Stimulated activated CD4-positive, alpha-beta T cell treated with anti-CD3 and anti-CD28 coated beads, TNF-alpha, amount 100 ng/mL, for 48 hours (primary cell): ENCODE measurements at regions not wholly inside any gene's neighbourhood (a gene's known extent, or its start where the extent isn't known, plus 50 kb on each side); places are given as distances from the start of the nearest gene placed in this dataset.
"Not testable (repeated sequence)": the region's sequence is repeated elsewhere in the genome, so short reads cannot be mapped to it uniquely, and the experiment has no call there.

Source experiments
- DNase-seq, 3 donors: peaks; one replicate each; pipeline ENCODE4 v3.0.0-alpha.2; 2020; ENCODE audit warnings: low read depth in 3 of 3

DNA sequence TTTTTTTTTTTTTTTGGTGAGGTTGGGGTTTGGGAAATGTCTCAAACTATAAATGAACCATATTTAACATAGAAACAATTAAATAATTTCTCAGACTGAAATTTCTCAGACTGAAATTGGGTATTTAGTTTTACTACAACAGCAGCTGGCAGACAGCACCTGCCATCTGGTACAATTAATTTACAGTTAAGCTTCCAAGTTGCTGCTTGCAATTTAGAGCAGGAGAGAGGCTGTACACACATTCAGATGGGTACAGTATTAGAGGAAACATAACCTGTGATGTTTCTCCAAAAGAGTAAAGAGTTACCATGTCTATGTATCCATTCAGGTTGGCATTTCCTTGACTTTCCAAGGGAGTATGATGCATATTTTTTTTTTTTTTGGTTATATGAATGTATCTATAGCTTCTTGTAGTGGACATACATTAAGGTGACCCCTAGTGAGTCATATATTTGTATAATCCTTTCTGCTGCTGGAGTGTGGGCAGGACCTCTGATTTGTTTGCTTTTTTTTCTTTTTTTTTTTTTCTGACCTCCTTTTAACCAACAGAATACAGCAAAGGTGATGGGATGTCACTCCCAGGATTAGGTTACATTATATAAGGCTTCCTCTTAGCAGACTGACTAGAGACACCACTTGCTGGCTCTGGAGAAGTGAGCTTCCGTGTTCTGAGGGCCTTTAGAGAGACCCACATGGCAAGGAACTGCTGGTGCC, 201.7 kb downstream of the PTH2R start:
- no peak for DNase-seq

DNA sequence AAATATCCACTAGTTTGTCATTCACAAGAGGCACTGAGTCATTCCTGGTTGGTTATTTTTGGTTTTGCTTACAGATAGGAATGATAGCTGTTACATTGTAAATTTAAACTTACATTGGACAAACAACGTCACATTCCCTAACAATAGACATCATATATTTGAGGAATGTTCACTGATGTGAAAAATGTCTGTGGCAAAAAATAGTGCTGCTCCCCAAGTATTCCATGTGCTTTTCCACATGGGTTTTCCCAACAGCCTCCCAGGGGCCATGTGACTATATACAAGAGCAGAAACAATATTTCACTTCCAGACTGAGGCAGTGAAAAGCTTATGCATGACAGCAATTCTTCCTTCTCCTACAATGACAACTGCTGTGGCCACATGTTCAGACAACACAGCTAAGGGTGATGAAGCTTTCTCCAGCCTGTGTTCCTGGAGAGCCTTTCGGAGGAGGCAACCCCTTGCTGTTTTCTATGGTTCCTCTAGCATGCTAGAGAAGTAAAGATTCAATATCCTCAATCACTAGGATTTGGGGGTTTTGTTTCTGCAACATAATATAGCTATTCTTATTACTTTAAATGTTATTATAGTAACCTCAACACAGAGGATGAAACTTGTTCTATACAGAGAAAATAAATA, 202.7 kb downstream of the PTH2R start:
- no peak for DNase-seq

- not testable (repeated sequence) for DNase-seq
Measured at GRCh38 chr2:208615675-208616074, 209.1 kb downstream of the PTH2R start.

DNA sequence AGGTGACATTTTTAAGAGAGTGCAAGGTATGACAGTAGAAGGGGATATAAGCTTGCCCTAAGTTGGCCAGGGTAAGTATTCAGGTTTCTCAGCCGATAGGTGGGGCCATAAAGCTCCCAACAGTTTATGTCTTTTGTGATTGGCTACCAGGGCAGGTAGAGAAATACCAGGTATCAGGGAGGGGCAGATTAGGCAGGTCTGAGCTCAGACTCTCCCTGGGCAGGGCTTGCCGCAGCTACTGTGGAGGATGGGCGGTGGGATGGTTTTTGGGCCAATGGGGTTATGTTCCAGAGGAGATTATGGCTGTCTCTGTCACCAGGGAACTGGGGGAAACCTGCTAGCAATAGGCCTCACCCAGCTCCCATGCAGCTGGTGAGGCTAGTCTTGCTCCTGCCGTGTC, 211.6 kb downstream of the PTH2R start:
- no peak for DNase-seq

DNA sequence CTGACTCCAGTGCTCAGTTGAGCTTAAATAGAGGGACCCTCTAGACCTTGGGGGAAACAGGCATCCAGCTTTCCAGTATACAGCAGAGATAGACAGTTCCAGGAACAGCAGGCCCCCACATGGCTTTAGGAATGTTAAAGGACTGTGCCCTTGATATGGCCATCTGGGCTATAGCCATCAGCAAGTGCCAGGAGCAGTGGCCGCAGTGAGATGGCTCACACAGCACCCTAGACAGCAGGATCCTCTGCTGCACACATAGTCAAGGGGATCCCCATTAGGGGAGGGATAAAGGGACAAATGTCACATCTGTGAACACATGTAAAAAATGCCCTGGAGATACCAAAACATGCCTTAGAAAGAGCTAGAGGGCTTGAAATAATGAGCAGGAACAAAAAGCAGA, 213.4 kb downstream of the PTH2R start:
- DNase-seq = no peak

GRCh38 chr2:208620487-208620978, 213.9 kb downstream of the PTH2R start:
- no peak for DNase-seq

DNA sequence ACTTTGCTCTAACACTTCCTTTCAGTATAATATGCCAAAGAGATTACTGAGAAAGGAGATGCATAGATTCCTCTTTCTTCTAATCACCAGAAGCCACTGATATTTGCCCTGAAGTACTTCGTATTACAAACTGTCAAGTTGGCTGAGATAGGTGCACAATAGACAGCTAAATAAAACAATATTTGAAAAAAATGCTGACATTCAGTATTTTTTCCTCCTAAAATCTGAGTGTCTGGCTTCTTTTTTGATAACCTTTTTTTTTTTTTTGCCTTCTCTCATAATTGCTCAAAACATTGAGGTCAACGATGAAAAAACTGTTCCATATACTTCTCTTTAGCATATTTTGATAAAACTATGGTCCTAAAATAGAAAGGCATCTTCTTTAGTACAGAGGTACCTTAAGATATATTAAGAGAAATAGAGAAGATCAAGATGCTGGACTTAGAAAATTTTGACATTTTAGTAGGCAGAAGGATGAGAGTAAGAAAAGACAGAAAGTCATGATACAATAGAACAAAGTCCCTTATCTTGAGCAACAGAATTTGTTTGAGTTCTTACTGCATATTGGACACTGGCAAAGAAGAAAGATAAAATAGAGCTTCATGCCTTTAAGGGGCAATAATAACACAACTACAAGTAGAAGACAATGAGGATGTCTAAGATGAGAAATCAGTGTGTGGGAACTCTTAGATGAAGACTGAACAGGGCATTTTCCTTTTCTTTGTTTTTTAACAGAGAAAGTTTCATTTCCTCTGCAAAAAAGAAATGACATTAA, 220.7 kb downstream of the PTH2R start:
- DNase-seq = no peak

DNA sequence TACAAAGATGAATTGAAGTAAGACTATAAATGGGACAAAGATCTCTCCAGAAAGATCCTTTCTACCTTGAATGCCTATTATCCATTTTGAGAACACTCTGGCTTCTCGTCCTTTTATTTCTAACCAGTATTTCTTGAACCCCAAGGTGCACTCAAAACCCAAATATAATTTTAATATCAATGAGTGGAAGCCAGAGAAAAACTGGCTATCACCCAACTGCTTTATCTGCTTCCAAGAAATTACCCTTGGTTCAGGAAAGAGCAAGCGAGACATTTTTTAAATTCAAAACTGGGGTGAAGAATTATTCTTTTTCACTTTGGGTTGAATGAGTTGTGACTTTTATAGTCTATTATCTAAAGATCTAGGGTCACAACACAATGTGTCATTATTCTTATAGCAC, 221.3 kb downstream of the PTH2R start:
- no peak for DNase-seq

DNA sequence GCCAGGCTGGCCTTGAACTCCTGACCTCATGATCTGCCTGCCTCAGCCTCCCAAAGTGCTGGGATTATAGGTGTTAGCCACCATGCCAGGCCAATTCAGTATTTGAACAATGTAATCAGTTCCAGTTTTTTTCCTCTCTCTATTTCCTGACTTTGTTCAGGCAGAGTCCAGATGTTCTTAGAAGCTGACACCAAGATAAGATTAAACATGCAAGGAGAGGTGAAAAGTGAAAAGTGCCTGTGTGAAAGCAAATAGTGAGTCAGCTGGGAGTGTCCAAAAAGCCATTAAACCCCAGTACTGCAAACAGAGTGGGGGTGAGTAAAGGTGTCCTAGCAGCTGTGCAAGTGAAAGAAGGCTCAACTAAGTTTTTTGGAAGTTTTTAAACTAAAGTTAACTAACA, 231.5 kb downstream of the PTH2R start:
- no peak for DNase-seq

DNA sequence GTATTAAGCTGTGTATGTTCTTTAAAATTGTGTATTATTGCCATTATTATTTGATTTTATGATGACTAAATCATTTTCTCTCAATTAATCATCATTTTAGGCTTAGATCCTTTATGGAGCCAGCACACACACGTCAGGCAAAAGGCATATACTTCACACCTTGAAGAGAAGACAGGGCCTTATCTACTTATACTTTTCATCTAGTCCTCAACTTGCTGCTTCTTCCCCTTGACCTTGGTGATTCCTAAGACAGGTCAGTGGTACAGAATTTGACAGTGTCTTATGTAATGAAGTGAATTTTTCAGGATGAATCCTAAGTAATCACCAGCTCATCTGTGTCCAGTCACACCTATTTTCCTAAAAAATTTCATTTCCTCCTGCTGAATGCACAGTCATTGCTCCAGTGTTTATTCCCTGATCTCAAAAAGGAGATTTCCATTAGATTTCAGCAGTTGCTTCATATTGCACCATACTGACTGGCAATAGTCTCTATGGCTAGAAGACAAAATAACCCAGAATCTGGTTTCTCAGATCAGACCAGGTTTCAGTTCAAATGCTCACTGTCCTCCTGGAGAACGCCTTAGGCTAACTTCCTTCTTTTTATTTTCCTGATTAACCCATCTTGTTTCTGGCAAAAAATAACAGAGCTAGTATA, 235.7 kb downstream of the PTH2R start:
- DNase-seq = no peak

- DNase-seq = no peak
Measured at GRCh38 chr2:208643145-208643544, 236.6 kb downstream of the PTH2R start.

DNA sequence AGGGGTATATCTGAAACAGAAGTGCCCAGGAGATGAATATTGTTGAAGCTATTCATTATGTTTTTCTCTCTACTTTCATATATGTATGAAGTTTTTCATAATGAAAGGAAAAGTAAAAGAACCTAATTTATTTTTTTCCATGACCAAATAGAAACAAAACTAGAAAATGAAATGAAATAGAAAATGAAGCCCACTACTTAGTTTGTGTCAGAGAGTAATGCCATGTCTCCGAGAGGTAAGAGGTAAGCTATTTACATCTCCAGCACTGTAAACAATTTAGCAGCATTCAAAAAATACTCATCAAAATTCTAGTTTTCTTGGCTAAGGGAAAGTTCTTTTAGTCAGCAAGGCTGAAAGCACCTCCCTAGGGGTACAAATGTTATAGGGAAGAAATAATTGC, 238.6 kb downstream of the PTH2R start:
- no peak for DNase-seq

- no peak for DNase-seq
Measured at GRCh38 chr2:208648368-208648767, 241.8 kb downstream of the PTH2R start.

DNA sequence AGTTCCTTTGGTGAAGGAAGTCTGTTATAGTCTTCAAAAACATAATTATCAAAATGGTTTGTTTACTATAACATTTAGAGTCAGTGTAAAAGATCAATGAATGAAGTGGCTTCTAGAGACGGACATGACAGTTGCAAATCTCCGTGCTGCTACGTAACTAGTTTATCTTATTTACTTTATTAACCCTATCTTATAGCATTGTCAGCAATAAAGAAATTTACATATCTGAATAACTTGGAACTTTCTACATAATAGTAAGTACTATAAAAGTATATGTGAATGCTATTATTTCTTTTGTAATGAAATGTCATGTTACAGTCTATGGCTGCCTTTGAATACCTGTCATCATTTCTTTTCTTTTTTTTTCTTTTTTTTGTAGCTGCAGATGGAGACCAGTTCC, 246.8 kb downstream of the PTH2R start:
- no peak for DNase-seq

DNA sequence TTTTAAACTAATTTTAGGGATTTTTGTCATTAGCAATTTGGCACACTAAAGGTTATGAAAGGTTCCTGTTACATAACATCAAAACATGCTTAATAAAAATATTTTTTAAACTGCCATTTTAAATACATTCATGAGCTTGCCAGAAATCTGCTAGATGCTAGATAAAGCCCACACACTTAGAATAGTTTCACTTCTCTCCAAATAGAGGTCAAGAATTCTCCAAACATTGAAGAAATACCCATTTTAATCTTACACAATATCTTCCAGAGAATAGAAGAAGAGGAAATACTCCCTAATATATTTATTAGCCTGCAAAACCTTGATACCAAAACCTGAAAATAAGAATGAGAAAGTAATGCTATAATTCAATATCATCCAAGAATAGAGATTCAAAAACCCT, 247.5 kb downstream of the PTH2R start:
- no peak for DNase-seq

DNA sequence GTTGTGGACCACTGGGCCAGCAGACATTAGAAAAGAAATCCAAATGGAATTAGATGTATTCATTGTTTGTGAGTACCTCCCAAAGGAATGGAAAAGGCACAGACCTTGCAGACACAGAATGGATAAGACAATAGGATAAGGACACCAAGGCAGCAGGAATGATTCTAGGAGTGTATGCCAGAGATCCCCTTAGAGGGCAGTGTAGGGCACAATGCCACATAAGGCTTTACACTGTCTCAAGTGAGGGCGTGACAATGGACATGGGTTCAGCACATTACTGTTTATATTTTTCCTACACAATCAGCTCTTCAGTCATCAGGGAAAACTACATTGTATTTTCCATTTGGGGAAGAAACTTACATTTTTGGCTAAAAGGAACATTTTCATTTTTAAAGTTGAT, 250.9 kb downstream of the PTH2R start:
- no peak for DNase-seq

DNA sequence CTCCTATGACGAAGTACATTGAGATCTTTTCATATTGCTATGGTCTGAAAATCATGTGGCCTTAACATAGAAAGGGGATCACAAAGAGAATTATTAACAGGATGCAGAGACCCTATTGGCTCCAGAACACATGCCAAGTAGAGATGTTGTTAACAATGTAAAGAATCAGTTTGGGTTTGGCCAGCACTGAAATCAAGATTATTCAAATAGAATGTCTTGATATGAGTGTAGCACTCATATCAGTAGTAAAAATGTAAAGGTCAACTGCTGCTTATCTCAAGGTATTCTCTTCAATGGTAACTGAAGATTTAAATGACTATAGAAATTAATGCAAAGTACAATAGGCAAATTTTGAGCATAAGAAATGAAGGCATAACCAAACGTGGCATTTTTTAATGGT, 262.8 kb downstream of the PTH2R start:
- DNase-seq = no peak

GRCh38 chr2:208671284-208671683, 264.7 kb downstream of the PTH2R start:
- DNase-seq = no peak

DNA sequence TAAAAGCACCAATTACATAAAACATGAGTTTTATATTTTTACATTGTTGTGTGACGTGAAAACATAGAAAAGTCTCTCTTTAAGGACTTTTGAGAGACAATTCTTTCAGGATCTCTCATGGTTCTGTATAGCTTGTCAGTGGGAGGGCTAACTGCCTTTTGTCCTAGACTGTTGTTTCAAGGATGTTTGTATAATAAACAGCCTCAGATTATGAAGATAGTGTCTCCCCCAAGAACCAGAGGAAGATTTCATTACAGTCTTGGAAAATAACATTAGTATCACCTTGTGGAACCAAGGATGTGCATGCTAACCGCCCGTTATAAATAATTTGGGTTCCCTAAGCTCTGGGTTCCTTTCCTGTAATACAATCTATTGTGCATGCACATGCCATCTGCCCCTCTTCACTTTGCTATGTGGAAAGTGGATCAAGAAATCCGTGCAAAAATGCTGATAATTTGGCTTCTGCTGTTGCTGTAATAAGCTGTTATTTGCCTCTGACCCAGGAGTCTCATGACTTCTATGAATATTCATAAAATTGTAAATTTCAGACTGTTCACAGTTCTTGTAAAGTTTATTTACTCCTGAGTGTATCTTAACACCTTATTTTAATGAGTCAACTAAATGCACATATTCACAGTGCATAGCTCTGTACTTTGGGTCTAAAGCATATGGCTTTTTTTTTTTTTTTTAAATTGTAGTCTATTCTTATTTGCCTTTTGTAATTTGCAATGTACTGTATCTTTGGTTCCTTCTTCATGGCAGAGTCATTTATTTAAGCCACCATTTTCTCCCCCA, 265.5 kb downstream of the PTH2R start:
- no peak for DNase-seq

DNA sequence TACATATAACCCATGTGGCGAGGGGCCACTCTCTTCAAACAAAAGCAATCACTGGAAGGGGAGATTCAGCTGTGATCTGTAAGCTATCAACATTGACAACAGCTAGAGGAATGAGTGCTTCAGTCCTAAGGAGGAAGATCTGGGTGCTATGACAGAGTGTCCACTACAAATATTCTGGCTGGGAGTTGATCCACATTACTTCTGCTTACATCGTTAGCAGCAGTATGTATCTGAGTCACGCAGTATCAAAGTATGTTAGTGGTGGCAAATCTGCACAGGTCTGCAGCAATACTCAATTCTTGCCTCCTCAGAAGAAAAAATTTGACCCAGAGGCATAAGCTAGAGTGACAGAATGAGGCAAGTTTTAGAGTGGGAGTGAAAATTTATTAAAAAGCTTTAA, 267.0 kb downstream of the PTH2R start:
- no peak for DNase-seq

GRCh38 chr2:208674919-208675318, 268.3 kb downstream of the PTH2R start:
- DNase-seq = no peak
